K562 (cell line): ENCODE measurements at regions not wholly inside any gene's neighbourhood (a gene's known extent, or its start where the extent isn't known, plus 50 kb on each side); places are given as distances from the start of the nearest gene placed in this dataset.
A peak's percentile ranks its signal among the peaks of the same experiment; 100 is the strongest.

Experiments
- CXXC5 ChIP-seq: fragments of 250-450 bp; sonication (Bioruptor Pico); IDR thresholded peaks from 2 replicates; pipeline ENCODE4 v1.8.0; 2022; ENCODE audit warnings: inconsistent platforms, mild to moderate bottlenecking, moderate library complexity
- MYC ChIP-seq, 2 experiments: fragments of 250-450 bp in 1 of 2; sonication (Bioruptor Pico) in 1 of 2; IDR thresholded peaks; 2 replicates each; pipeline versions ENCODE4 v1.5.1 to v1.6.1; 2012 to 2021; ENCODE audit warnings: low read depth in 2 of 2, borderline replicate concordance in 1 of 2, improper control_type of control experiment in 1 of 2, low read length in 1 of 2, mild to moderate bottlenecking in 1 of 2, moderate library complexity in 1 of 2
- RAD51 ChIP-seq: fragments of 450-650 bp; IDR thresholded peaks from 2 replicates; pipeline ENCODE4 v1.7.1; 2016; ENCODE audit warnings: low read depth, mild to moderate bottlenecking, borderline replicate concordance
- SMARCC2 ChIP-seq: fragments of 450-650 bp; IDR thresholded peaks from 2 replicates; pipeline ENCODE4 v1.6.1; 2017; ENCODE audit warnings: antibody characterized with exemption, moderate library complexity, mild to moderate bottlenecking, low read depth
- SP2 ChIP-seq: IDR thresholded peaks from 2 replicates; pipeline ENCODE4 v1.6.1; 2011; ENCODE audit warnings: mild to moderate bottlenecking, low read depth, low read length, moderate library complexity; ENCODE audit not compliant: poor library complexity, severe bottlenecking; ENCODE audit errors: extremely low read depth
- SPI1 ChIP-seq: IDR thresholded peaks from 2 replicates; pipeline ENCODE4 v1.6.1; 2011; ENCODE audit warnings: low read depth, low read length, control low read depth, borderline replicate concordance
- ZNF12 ChIP-seq: sonication (generic); formaldehyde crosslinking; IDR thresholded peaks from 2 replicates; pipeline ENCODE4 v1.4.0; 2020; ENCODE audit warnings: mild to moderate bottlenecking, missing genetic modification reagents
- ZNF764 ChIP-seq: fragments of 250-450 bp; sonication (Bioruptor Pico); IDR thresholded peaks from 2 replicates; pipeline ENCODE4 v1.4.0; 2020; ENCODE audit warnings: low read depth, mild to moderate bottlenecking, moderate library complexity
- TF ChIP-seq, protein P1 (sequence below): fragments of 450-650 bp; IDR thresholded peaks from 2 replicates; pipeline ENCODE4 v1.6.1; 2016; ENCODE audit warnings: mild to moderate bottlenecking
- TF ChIP-seq, protein P2 (sequence below): fragments of 250-450 bp; sonication (Bioruptor Pico); IDR thresholded peaks from 2 replicates; pipeline ENCODE4 v1.5.0; 2020; ENCODE audit warnings: mild to moderate bottlenecking
- TF ChIP-seq, protein P3 (sequence below): IDR thresholded peaks from 3 replicates; pipeline ENCODE4 v1.6.1; 2011; ENCODE audit warnings: borderline replicate concordance, mild to moderate bottlenecking; ENCODE audit not compliant: insufficient read length, insufficient read depth
- TF ChIP-seq, protein P4 (sequence below), 2 experiments: fragments of 450-650 bp in 1 of 2; IDR thresholded peaks; 2 replicates each; pipeline ENCODE4 v1.6.1; 2011 to 2017; ENCODE audit warnings: low read depth in 2 of 2, antibody characterized with exemption in 1 of 2, borderline replicate concordance in 1 of 2, low read length in 1 of 2, mild to moderate bottlenecking in 1 of 2, mixed read lengths in 1 of 2; ENCODE audit not compliant: control insufficient read depth in 1 of 2
- TF ChIP-seq, protein P5 (sequence below): fragments of 250-450 bp; sonication (Bioruptor Pico); IDR thresholded peaks from 2 replicates; pipeline ENCODE4 v1.4.0; 2020; ENCODE audit warnings: mild to moderate bottlenecking, moderate library complexity

DNA sequence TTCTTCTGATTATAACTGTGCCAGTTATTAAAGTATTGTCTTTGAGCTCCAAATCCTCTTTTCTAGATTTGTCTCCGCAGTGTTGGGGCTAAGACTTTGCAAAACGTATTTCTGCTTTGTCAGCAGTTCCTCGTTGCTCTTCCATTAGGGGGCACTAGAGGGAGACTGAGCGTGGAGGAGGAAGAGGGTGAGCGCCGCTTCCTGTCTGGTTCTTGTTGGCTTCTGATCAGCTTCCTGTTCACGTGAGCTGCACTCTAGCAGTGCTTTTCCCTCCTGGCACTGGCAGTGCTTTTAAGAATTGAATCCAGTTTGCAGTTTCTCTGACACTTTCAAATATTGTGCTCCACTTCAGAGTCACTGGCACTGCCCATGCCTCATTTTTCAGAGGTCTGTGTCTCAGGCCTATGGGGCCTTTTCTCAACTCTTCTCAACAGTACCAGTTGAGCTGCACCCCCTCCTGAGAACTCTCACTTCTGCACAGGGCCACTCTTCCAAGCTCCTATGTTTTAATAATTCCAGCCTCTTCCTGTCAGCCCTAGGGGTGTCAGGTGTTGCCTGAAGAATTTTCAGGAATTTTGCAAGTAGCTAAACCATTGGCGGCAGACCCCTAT is 54.4 kb upstream of the LCORL start (continued):
- TF ChIP-seq, protein P1, sequence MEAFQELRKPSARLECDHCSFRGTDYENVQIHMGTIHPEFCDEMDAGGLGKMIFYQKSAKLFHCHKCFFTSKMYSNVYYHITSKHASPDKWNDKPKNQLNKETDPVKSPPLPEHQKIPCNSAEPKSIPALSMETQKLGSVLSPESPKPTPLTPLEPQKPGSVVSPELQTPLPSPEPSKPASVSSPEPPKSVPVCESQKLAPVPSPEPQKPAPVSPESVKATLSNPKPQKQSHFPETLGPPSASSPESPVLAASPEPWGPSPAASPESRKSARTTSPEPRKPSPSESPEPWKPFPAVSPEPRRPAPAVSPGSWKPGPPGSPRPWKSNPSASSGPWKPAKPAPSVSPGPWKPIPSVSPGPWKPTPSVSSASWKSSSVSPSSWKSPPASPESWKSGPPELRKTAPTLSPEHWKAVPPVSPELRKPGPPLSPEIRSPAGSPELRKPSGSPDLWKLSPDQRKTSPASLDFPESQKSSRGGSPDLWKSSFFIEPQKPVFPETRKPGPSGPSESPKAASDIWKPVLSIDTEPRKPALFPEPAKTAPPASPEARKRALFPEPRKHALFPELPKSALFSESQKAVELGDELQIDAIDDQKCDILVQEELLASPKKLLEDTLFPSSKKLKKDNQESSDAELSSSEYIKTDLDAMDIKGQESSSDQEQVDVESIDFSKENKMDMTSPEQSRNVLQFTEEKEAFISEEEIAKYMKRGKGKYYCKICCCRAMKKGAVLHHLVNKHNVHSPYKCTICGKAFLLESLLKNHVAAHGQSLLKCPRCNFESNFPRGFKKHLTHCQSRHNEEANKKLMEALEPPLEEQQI, result peak; percentile 64; the same call in 1 of the 2 replicates
- no peak for TF ChIP-seq ZNF12 (CRISPR knock-in tag)
- TF ChIP-seq, protein P2, sequence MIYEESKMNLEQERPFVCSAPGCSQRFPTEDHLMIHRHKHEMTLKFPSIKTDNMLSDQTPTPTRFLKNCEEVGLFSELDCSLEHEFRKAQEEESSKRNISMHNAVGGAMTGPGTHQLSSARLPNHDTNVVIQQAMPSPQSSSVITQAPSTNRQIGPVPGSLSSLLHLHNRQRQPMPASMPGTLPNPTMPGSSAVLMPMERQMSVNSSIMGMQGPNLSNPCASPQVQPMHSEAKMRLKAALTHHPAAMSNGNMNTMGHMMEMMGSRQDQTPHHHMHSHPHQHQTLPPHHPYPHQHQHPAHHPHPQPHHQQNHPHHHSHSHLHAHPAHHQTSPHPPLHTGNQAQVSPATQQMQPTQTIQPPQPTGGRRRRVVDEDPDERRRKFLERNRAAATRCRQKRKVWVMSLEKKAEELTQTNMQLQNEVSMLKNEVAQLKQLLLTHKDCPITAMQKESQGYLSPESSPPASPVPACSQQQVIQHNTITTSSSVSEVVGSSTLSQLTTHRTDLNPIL (CRISPR knock-in tag), result no peak
- TF ChIP-seq RAD51, result peak; percentile 37; the same call in 1 of the 2 replicates
- TF ChIP-seq, protein P3, sequence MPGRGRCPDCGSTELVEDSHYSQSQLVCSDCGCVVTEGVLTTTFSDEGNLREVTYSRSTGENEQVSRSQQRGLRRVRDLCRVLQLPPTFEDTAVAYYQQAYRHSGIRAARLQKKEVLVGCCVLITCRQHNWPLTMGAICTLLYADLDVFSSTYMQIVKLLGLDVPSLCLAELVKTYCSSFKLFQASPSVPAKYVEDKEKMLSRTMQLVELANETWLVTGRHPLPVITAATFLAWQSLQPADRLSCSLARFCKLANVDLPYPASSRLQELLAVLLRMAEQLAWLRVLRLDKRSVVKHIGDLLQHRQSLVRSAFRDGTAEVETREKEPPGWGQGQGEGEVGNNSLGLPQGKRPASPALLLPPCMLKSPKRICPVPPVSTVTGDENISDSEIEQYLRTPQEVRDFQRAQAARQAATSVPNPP, result no peak
- TF ChIP-seq ZNF764 (CRISPR knock-in tag), result no peak
- TF ChIP-seq, protein P4, sequence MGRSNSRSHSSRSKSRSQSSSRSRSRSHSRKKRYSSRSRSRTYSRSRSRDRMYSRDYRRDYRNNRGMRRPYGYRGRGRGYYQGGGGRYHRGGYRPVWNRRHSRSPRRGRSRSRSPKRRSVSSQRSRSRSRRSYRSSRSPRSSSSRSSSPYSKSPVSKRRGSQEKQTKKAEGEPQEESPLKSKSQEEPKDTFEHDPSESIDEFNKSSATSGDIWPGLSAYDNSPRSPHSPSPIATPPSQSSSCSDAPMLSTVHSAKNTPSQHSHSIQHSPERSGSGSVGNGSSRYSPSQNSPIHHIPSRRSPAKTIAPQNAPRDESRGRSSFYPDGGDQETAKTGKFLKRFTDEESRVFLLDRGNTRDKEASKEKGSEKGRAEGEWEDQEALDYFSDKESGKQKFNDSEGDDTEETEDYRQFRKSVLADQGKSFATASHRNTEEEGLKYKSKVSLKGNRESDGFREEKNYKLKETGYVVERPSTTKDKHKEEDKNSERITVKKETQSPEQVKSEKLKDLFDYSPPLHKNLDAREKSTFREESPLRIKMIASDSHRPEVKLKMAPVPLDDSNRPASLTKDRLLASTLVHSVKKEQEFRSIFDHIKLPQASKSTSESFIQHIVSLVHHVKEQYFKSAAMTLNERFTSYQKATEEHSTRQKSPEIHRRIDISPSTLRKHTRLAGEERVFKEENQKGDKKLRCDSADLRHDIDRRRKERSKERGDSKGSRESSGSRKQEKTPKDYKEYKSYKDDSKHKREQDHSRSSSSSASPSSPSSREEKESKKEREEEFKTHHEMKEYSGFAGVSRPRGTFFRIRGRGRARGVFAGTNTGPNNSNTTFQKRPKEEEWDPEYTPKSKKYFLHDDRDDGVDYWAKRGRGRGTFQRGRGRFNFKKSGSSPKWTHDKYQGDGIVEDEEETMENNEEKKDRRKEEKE (IDR thresholded peaks at IDR 0.05; ENCODE audit: borderline replicate concordance in 1 of 2, control insufficient read depth in 1 of 2, low read depth in 2 of 2, low read length in 1 of 2), result no peak
- no peak for TF ChIP-seq SMARCC2
- TF ChIP-seq CXXC5 (CRISPR knock-in tag), result peak; percentile 51
- TF ChIP-seq SPI1, result no peak; the same call in 1 of the 2 replicates
- TF ChIP-seq MYC (IDR thresholded peaks at IDR 0.05; ENCODE audit: low read depth, low read length), result no peak
- TF ChIP-seq MYC (CRISPR knock-in tag; IDR thresholded peaks at IDR 0.05; ENCODE audit: borderline replicate concordance, low read depth), result no peak
- TF ChIP-seq, protein P5, sequence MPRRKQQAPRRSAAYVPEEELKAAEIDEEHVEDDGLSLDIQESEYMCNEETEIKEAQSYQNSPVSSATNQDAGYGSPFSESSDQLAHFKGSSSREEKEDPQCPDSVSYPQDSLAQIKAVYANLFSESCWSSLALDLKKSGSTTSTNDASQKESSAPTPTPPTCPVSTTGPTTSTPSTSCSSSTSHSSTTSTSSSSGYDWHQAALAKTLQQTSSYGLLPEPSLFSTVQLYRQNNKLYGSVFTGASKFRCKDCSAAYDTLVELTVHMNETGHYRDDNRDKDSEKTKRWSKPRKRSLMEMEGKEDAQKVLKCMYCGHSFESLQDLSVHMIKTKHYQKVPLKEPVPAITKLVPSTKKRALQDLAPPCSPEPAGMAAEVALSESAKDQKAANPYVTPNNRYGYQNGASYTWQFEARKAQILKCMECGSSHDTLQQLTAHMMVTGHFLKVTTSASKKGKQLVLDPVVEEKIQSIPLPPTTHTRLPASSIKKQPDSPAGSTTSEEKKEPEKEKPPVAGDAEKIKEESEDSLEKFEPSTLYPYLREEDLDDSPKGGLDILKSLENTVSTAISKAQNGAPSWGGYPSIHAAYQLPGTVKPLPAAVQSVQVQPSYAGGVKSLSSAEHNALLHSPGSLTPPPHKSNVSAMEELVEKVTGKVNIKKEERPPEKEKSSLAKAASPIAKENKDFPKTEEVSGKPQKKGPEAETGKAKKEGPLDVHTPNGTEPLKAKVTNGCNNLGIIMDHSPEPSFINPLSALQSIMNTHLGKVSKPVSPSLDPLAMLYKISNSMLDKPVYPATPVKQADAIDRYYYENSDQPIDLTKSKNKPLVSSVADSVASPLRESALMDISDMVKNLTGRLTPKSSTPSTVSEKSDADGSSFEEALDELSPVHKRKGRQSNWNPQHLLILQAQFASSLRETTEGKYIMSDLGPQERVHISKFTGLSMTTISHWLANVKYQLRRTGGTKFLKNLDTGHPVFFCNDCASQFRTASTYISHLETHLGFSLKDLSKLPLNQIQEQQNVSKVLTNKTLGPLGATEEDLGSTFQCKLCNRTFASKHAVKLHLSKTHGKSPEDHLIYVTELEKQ, result no peak
- peak; percentile 61 for TF ChIP-seq SP2
